HG03108 (cell line): ENCODE measurements at regions not wholly inside any gene's neighbourhood (a gene's known extent, or its start where the extent isn't known, plus 50 kb on each side); places are given as distances from the start of the nearest gene placed in this dataset.

Experiments used
- ATAC-seq: cut with Tn5 transposase; IDR thresholded peaks from one replicate; pipeline ENCODE4 v1.9.1; 2021; ENCODE audit warnings: moderate library complexity; ENCODE audit not compliant: unreplicated experiment

- no peak for ATAC-seq
Observed at GRCh38 chr17:5817475-5818395, 233.4 kb upstream of the NLRP1 start.

- no peak for ATAC-seq
Observed at GRCh38 chr17:5819396-5819795, 235.1 kb upstream of the NLRP1 start.

GRCh38 chr17:5819921-5820685, 235.8 kb upstream of the NLRP1 start:
- no peak for ATAC-seq

- ATAC-seq = no peak
Observed at GRCh38 chr17:5820721-5821456, 236.6 kb upstream of the NLRP1 start.

GRCh38 chr17:5821803-5822202, 237.5 kb upstream of the NLRP1 start:
- no peak for ATAC-seq

GRCh38 chr17:5822281-5823060, 238.2 kb upstream of the NLRP1 start:
- ATAC-seq = no peak

GRCh38 chr17:5823219-5823618, 238.9 kb upstream of the NLRP1 start:
- no peak for ATAC-seq

GRCh38 chr17:5825717-5826330, 241.5 kb upstream of the NLRP1 start:
- no peak for ATAC-seq

GRCh38 chr17:5826384-5826783, 242.1 kb upstream of the NLRP1 start:
- no peak for ATAC-seq

- ATAC-seq = no peak
Observed at GRCh38 chr17:5830921-5831320, 239.3 kb upstream of the WSCD1 start.

- ATAC-seq = no peak
Observed at GRCh38 chr17:5832886-5833285, 237.3 kb upstream of the WSCD1 start.

- no peak for ATAC-seq
Observed at GRCh38 chr17:5837055-5837491, 233.1 kb upstream of the WSCD1 start.

- no peak for ATAC-seq
Observed at GRCh38 chr17:5838661-5839300, 231.4 kb upstream of the WSCD1 start.

- ATAC-seq = no peak
Observed at GRCh38 chr17:5840811-5841446, 229.2 kb upstream of the WSCD1 start.

- no peak for ATAC-seq
Observed at GRCh38 chr17:5841862-5842261, 228.3 kb upstream of the WSCD1 start.

GRCh38 chr17:5843366-5844026, 226.7 kb upstream of the WSCD1 start:
- no peak for ATAC-seq

GRCh38 chr17:5846001-5846400, 224.2 kb upstream of the WSCD1 start:
- no peak for ATAC-seq

- no peak for ATAC-seq
Observed at GRCh38 chr17:5854871-5855554, 215.2 kb upstream of the WSCD1 start.
